ENCODE measurements at regions not wholly inside any gene's neighbourhood (a gene's known extent, or its start where the extent isn't known, plus 50 kb on each side); places are given as distances from the start of the nearest gene placed in this dataset.

DNA sequence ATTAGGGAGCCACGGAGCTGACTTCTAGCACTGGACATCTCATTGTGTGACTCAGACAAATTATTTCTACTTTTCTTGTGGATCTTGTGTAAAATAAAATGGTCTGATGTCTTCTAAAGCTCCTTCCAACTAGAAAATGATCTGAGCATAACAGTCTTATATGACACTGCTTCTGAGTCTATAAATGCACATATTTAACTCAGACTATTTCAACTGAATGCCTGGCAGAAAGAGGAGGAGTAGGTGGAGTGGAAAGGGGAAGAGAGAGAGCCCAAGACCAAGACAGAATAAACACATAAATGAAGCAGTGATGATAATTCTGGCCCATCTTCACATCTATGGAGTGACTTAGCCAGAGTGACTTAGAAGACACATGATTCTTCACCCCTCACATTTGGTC lies 162.3 kb upstream of the PDZRN3 start:
- intact Hi-C loops (cut with DNase I): loop anchor here (10.0 kb wide), 1 partner anchor 152 kb away; no protein-coding TSS in a partner anchor
- TF ChIP-seq EP300 (IDR thresholded peaks at IDR 0.05) (no peak), POLR2AphosphoS5 (IDR thresholded peaks at IDR 0.05) (no peak), POLR2A (IDR thresholded peaks at IDR 0.05; ENCODE audit: low read depth) (no peak)
- TF ChIP-seq, protein P1, sequence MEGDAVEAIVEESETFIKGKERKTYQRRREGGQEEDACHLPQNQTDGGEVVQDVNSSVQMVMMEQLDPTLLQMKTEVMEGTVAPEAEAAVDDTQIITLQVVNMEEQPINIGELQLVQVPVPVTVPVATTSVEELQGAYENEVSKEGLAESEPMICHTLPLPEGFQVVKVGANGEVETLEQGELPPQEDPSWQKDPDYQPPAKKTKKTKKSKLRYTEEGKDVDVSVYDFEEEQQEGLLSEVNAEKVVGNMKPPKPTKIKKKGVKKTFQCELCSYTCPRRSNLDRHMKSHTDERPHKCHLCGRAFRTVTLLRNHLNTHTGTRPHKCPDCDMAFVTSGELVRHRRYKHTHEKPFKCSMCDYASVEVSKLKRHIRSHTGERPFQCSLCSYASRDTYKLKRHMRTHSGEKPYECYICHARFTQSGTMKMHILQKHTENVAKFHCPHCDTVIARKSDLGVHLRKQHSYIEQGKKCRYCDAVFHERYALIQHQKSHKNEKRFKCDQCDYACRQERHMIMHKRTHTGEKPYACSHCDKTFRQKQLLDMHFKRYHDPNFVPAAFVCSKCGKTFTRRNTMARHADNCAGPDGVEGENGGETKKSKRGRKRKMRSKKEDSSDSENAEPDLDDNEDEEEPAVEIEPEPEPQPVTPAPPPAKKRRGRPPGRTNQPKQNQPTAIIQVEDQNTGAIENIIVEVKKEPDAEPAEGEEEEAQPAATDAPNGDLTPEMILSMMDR (IDR thresholded peaks at IDR 0.05): no peak
- WGBS: 83% methylated on average over 1 of the region's 1 CpG
- Histone ChIP-seq H3K4me1 (peaks cover 0 to 3% (median 0%) of the 10 kb centered on the region in 4 donors), H3K36me3 (no peaks in the 10 kb centered on the region), H3K4me3 (no peak overlapping the region), H3K27me3 (no peaks in the 10 kb centered on the region), H3K9me3 (no peaks in the 10 kb centered on the region), H3K27ac (replicated peaks in 1 of 4) (no peak overlapping the region)
- no peak for DNase-seq (ENCODE audit: extremely low spot score)

DNA sequence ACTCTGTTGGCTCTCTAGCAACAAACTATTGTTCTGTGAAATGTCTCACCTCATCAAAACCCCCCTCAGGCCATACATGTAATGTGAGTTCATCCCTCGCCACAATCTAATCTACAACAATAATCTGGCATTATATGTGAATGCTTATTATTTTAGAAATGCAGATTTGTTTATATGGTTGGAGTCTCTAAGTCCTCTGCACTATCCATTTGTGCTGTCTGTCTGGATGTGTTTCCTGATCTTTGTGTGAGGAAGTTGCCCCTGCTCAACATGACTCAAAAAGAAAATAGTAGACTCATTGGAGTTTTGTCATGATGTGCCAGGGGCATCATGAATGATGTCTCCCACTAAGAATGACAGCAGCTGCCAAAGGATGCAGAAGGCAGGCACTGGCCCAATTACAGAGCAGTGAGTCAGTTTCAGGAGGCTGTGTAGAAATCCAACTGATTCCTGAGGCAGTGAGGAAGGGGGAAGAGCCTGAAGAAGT lies 161.6 kb upstream of the PDZRN3 start:
- WGBS: 88% methylated on average over 1 of the region's 1 CpG
- Histone ChIP-seq H3K36me3 (no peaks in the 10 kb centered on the region), H3K4me1 (peaks cover 0 to 3% (median 0%) of the 10 kb centered on the region in 4 donors), H3K27me3 (no peaks in the 10 kb centered on the region), H3K4me3 (no peak overlapping the region), H3K27ac (replicated peaks in 1 of 4) (no peak overlapping the region), H3K9me3 (no peaks in the 10 kb centered on the region)
- TF ChIP-seq EP300 (IDR thresholded peaks at IDR 0.05) (no peak), POLR2AphosphoS5 (IDR thresholded peaks at IDR 0.05) (no peak), POLR2A (IDR thresholded peaks at IDR 0.05; ENCODE audit: low read depth) (no peak)
- TF ChIP-seq, protein P1 (IDR thresholded peaks at IDR 0.05): no peak
- no peak for DNase-seq (ENCODE audit: extremely low spot score)
- intact Hi-C loops (cut with DNase I): loop anchor here (10.0 kb wide), 1 partner anchor 152 kb away; no protein-coding TSS in a partner anchor

DNA sequence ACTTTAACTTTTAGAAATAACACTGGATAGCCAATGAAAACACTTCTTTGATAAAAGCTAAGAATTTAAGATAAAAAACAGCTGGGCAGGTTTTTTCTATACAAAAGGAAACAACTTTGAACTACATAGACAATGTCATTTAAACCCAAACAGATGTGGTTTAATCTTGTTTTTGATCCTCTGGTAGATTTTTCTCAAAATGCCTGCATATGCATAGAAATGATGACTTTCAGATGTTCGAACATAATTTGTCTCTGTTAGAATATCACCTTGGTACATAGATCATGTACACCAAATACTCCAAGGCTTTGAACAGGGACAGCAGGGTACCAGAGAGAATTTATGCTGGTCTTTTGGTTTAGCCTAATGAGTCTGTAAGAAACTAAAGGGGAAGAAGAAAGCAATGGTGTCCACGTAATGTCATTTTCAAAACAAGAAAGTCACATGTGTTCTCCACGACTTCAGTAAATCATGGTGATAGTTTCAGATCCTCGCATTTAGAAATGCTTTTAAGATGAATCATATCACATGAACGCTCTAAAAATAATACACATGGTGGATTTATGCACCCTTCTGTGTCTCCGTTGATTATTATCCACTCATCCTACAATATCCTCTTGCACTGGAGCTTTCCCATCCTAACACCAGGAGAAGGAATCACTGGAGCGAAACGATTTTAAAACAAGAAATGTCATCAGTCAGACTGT lies 160.1 kb upstream of the PDZRN3 start:
- H3K27me3 ChIP-seq: no peaks in the 10 kb centered on the region
- DNase-seq (ENCODE audit: extremely low spot score): no peak
- H3K4me1 ChIP-seq: peaks cover 0 to 3% (median 0%) of the 10 kb centered on the region in 4 donors
- 66% methylated on average over 8 of the region's 8 CpGs for WGBS
- H3K4me3 ChIP-seq: no peak overlapping the region
- TF ChIP-seq EP300 (IDR thresholded peaks at IDR 0.05): no peak
- TF ChIP-seq POLR2A (IDR thresholded peaks at IDR 0.05; ENCODE audit: low read depth): no peak
- no peak for TF ChIP-seq POLR2AphosphoS5 (IDR thresholded peaks at IDR 0.05)
- TF ChIP-seq, protein P1 (IDR thresholded peaks at IDR 0.05): no peak
- intact Hi-C loops (cut with DNase I): loop anchor here (10.0 kb wide), 1 partner anchor 150 kb away; no protein-coding TSS in a partner anchor
- H3K27ac ChIP-seq (replicated peaks in 1 of 4): no peak overlapping the region
- no peaks in the 10 kb centered on the region for H3K9me3 ChIP-seq
- H3K36me3 ChIP-seq: no peaks in the 10 kb centered on the region

DNA sequence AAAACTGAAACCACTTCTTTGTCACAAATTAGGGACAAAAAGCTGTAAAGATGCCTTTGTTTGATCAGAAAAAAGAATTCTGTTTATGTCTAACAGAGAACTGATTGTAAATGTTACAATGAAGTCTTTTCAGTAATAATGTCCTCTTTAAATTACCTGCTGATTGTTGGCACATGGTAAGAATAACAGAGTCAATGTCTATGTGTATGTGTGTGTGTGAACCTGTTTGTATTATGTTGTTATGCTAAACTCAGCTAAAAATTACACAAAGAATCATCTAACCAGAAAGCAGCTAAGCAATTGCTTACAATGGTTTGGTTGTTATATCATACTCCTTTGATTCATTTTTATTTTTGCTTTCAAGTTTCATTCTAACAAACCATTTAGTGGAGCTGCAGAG lies 159.1 kb upstream of the PDZRN3 start:
- H3K36me3 ChIP-seq: no peaks in the 10 kb centered on the region
- no peak overlapping the region for H3K4me3 ChIP-seq
- no peak for DNase-seq (ENCODE audit: extremely low spot score)
- TF ChIP-seq POLR2AphosphoS5 (IDR thresholded peaks at IDR 0.05) (no peak), EP300 (IDR thresholded peaks at IDR 0.05) (no peak), POLR2A (IDR thresholded peaks at IDR 0.05; ENCODE audit: low read depth) (no peak)
- TF ChIP-seq, protein P1 (IDR thresholded peaks at IDR 0.05): no peak
- intact Hi-C loops (cut with DNase I): loop anchor here (10.0 kb wide), 1 partner anchor 149 kb away; no protein-coding TSS in a partner anchor
- no peaks in the 10 kb centered on the region for H3K27me3 ChIP-seq
- H3K9me3 ChIP-seq: no peaks in the 10 kb centered on the region
- H3K4me1 ChIP-seq: peaks cover 0 to 3% (median 0%) of the 10 kb centered on the region in 4 donors
- no peak overlapping the region for H3K27ac ChIP-seq (replicated peaks in 1 of 4)
